HCT116 (cell line): ENCODE measurements at regions not wholly inside any gene's neighbourhood (a gene's known extent, or its start where the extent isn't known, plus 50 kb on each side); places are given as distances from the start of the nearest gene placed in this dataset.

Experiments used
- ATAC-seq: fragments of 200-7000 bp; cut with Tn5 transposase; 2 replicates; pipeline ENCODE4 v1.9.1; 2020; ENCODE audit warnings: mild to moderate bottlenecking, moderate library complexity
- BruUV-seq: library from RNA; stranded (reverse); fragments of 400-500 nt; replicated peaks from 2 replicates; lab custom pipeline; 2021; lab: Mats Ljungman, UMichigan
- CTCF ChIA-PET: fragments of 300-600 bp; sonication (Branson Sonifier 250); formaldehyde crosslinking; loops from one replicate; lab custom pipeline; 2021; ENCODE audit warnings: antibody characterized with exemption; lab: Charles Lee
- POLR2A ChIA-PET: fragments of 300-600, 350-600 bp; sonication (Branson Sonifier 250); formaldehyde crosslinking; loops from one replicate; lab custom pipeline; 2021; ENCODE audit warnings: antibody characterized with exemption; lab: Charles Lee
- RAD21 ChIA-PET, 2 experiments: fragments of 300-600 bp; sonication (Branson Sonifier 250); formaldehyde crosslinking; loops; one replicate each; lab custom pipeline; 2023; ENCODE audit warnings: low total read pairs in 2 of 2; ENCODE audit not compliant: uncharacterized antibody in 2 of 2, unreplicated experiment in 2 of 2, low non-redundant PET in 1 of 2; lab: Charles Lee
- DNase-seq: peaks from one replicate; pipeline ENCODE4 v3.0.0-alpha.2; 2010; ENCODE audit warnings: low read depth, low spot score
- H2AFZ ChIP-seq: fragments of 200-600 bp; shearing (Covaris generic), sonication (generic); 2 replicates; pipeline ENCODE4 v1.6.1; 2017; ENCODE audit warnings: low read depth, mixed run types, mixed read lengths, antibody characterized with exemption, low read length; ENCODE audit not compliant: poor library complexity, severe bottlenecking
- H3K27ac ChIP-seq: 2 replicates; pipeline ENCODE4 v1.5.1; 2012; ENCODE audit warnings: low read depth, low read length
- H3K27me3 ChIP-seq: fragments of 200-600 bp; sonication (generic); 2 replicates; pipeline ENCODE4 v1.6.1; 2016; ENCODE audit warnings: mixed run types, low read length, mixed read lengths; ENCODE audit not compliant: insufficient read depth
- H3K36me3 ChIP-seq, 2 experiments: fragments of 200-500 bp in 1 of 2; fragments of 200-600 bp in 1 of 2; sonication (Bioruptor generic) in 1 of 2; sonication (generic) in 1 of 2; 2 replicates each; pipeline versions ENCODE4 v1.5.1 to v1.6.1; 2014 to 2016; ENCODE audit warnings: low read length in 2 of 2, inconsistent platforms in 1 of 2, mixed read lengths in 1 of 2, mixed run types in 1 of 2; ENCODE audit not compliant: insufficient read depth in 2 of 2, control insufficient read depth in 1 of 2
- H3K4me1 ChIP-seq, 2 experiments: fragments of 200-600 bp in 1 of 2; sonication (generic) in 1 of 2; 2 replicates each; pipeline versions ENCODE4 v1.5.1 to v1.6.1; 2012 to 2017; ENCODE audit warnings: low read length in 2 of 2, inconsistent platforms in 1 of 2, mild to moderate bottlenecking in 1 of 2, mixed read lengths in 1 of 2, mixed run types in 1 of 2, moderate library complexity in 1 of 2; ENCODE audit not compliant: insufficient read depth in 2 of 2, control insufficient read depth in 1 of 2
- H3K4me2 ChIP-seq: fragments of 200-600 bp; sonication (generic); 2 replicates; pipeline ENCODE4 v1.6.1; 2017; ENCODE audit warnings: mixed run types, low read length, mixed read lengths
- H3K4me3 ChIP-seq, 2 experiments: fragments of 200-600 bp in 1 of 2; sonication (generic) in 1 of 2; replicated peaks in 1 of 2; 2 replicates each; pipeline ENCODE4 v1.5.1; 2011 to 2016; ENCODE audit warnings: low read length in 2 of 2, control low read depth in 1 of 2, low read depth in 1 of 2, mild to moderate bottlenecking in 1 of 2, mixed read lengths in 1 of 2, mixed run types in 1 of 2
- H3K79me2 ChIP-seq: fragments of 200-600 bp; sonication (generic); 2 replicates; pipeline ENCODE4 v1.6.1; 2017; ENCODE audit warnings: mild to moderate bottlenecking, mixed run types, low read length, moderate library complexity, mixed read lengths; ENCODE audit not compliant: insufficient read depth
- H3K9ac ChIP-seq: fragments of 200-600 bp; sonication (generic); 2 replicates; pipeline ENCODE4 v1.6.1; 2016; ENCODE audit warnings: low read length, mixed read lengths
- H3K9me2 ChIP-seq: fragments of 200-600 bp; sonication (generic), shearing (Covaris generic); 2 replicates; pipeline ENCODE4 v1.6.1; 2017; ENCODE audit warnings: mixed run types, mild to moderate bottlenecking, moderate library complexity; ENCODE audit not compliant: insufficient read depth
- H3K9me3 ChIP-seq, 2 experiments: fragments of 200-500 bp in 1 of 2; fragments of 200-600 bp in 1 of 2; sonication (Bioruptor generic) in 1 of 2; sonication (generic) in 1 of 2; 2 replicates each; pipeline ENCODE4 v1.6.1; 2014 to 2017; ENCODE audit warnings: low read length in 2 of 2, mixed read lengths in 2 of 2, inconsistent platforms in 1 of 2, low read depth in 1 of 2, mild to moderate bottlenecking in 1 of 2, mixed run types in 1 of 2, moderate library complexity in 1 of 2; ENCODE audit not compliant: control insufficient read depth in 1 of 2, insufficient read depth in 1 of 2
- H4K20me1 ChIP-seq: fragments of 200-600 bp; sonication (generic), shearing (Covaris generic); 2 replicates; pipeline ENCODE4 v1.6.1; 2017; ENCODE audit warnings: mixed run types, mild to moderate bottlenecking, moderate library complexity; ENCODE audit not compliant: insufficient read depth
- CBX3 ChIP-seq: IDR thresholded peaks from 2 replicates; pipeline ENCODE4 v1.6.1; 2012; ENCODE audit warnings: low read depth
- CEBPB ChIP-seq: IDR thresholded peaks from 2 replicates; pipeline ENCODE4 v1.6.1; 2012; ENCODE audit warnings: low read depth
- CTCF ChIP-seq, 3 experiments: fragments of 200-600 bp in 1 of 3; sonication (generic) in 1 of 3; IDR thresholded peaks in 2 of 3; conservative IDR thresholded peaks in 1 of 3; 2 replicates each; pipeline ENCODE4 v1.5.1; 2012 to 2017; ENCODE audit warnings: low read depth in 2 of 3, low read length in 2 of 3, antibody characterized with exemption in 1 of 3, borderline replicate concordance in 1 of 3, control low read depth in 1 of 3, mild to moderate bottlenecking in 1 of 3, mixed read lengths in 1 of 3, mixed run types in 1 of 3, moderate library complexity in 1 of 3; ENCODE audit not compliant: insufficient read depth in 1 of 3
- EZH2phosphoT487 ChIP-seq: fragments of 200-600 bp; IDR thresholded peaks from 2 replicates; pipeline ENCODE4 v1.6.1; 2018; ENCODE audit warnings: antibody characterized with exemption, borderline replicate concordance
- JUND ChIP-seq: IDR thresholded peaks from 2 replicates; pipeline ENCODE4 v1.6.1; 2012
- MAX ChIP-seq: IDR thresholded peaks from 2 replicates; pipeline ENCODE4 v1.6.1; 2012
- ZBTB33 ChIP-seq: IDR thresholded peaks from 2 replicates; pipeline ENCODE4 v1.6.1; 2011; ENCODE audit warnings: mild to moderate bottlenecking, low read length, moderate library complexity; ENCODE audit not compliant: insufficient replicate concordance; ENCODE audit errors: extremely low read depth
- ZNF274 ChIP-seq: fragments of 200-500 bp; sonication (Bioruptor generic); IDR thresholded peaks from 2 replicates; pipeline ENCODE4 v1.6.1; 2014; ENCODE audit warnings: mild to moderate bottlenecking, low read depth, low read length, inconsistent platforms
- intact Hi-C: fragments of 100-400 bp; cut with micrococcal nuclease; formaldehyde crosslinking; loops from 2 replicates; pipeline ENCODE4 v1.10.0; 2022

GRCh38 chrX:128931071-128931470, 592.2 kb downstream of the SMARCA1 start:
- ChIA-PET POLR2A (no interaction called here), CTCF (no interaction called here), RAD21 (no interaction called here)
- Histone ChIP-seq H3K79me2 (no peaks in the 10 kb centered on the region), H3K4me3 (no peak overlapping the region), H3K9ac (no peak overlapping the region), H3K27ac (no peak overlapping the region), H3K4me2 (no peak overlapping the region), H3K4me1 (no peaks in the 10 kb centered on the region), H4K20me1 (no peaks in the 10 kb centered on the region), H3K9me3 (no peaks in the 10 kb centered on the region), H3K9me2 (no peaks in the 10 kb centered on the region), H3K36me3 (no peaks in the 10 kb centered on the region), H2AFZ (no peak overlapping the region), H3K27me3 (no peaks in the 10 kb centered on the region)
- no peak for TF ChIP-seq CTCF (IDR thresholded peaks at IDR 0.05 in 2 of 3, conservative IDR thresholded peaks at IDR 0.05 in 1 of 3; ENCODE audit: borderline replicate concordance in 1 of 3, insufficient read depth in 1 of 3, low read depth in 2 of 3, low read length in 2 of 3)
- TF ChIP-seq CEBPB = no peak
- TF ChIP-seq EZH2phosphoT487 = no peak
- TF ChIP-seq ZBTB33 = no peak
- no peak for TF ChIP-seq CBX3
- TF ChIP-seq ZNF274 = no peak
- no peak for TF ChIP-seq JUND
- no peak for TF ChIP-seq MAX
- intact Hi-C loops = no loop called here
- DNase-seq = no peak
- BruUV-seq = no TSS peak
- no peak for ATAC-seq
